IMR-90 (cell line): ENCODE measurements at regions not wholly inside any gene's neighbourhood (a gene's known extent, or its start where the extent isn't known, plus 50 kb on each side); places are given as distances from the start of the nearest gene placed in this dataset.

Experiments
- ATAC-seq: fragments of 200-7000 bp; cut with Tn5 transposase; 2 replicates; pipeline ENCODE4 v1.9.1; 2020; ENCODE audit warnings: low read depth, mild to moderate bottlenecking, moderate library complexity
- BruUV-seq: library from RNA; stranded (reverse); fragments of 400-500 nt; replicated peaks from 2 replicates; lab custom pipeline; 2021; lab: Mats Ljungman, UMichigan
- CTCF ChIA-PET: fragments of 300-600 bp; formaldehyde crosslinking; extraction: SDS; loops from one replicate; lab custom pipeline; 2021; ENCODE audit warnings: antibody characterized with exemption; lab: Yijun Ruan, JAX
- POLR2A ChIA-PET: fragments of 300-600 bp; sonication (Branson Sonifier 250); formaldehyde crosslinking; loops from one replicate; lab custom pipeline; 2022; ENCODE audit warnings: antibody characterized with exemption; ENCODE audit not compliant: unreplicated experiment; lab: Charles Lee
- DNase-seq: peaks from one replicate; pipeline ENCODE4 v3.0.0; 2013
- H2AFZ ChIP-seq: replicated peaks from 2 replicates; pipeline ENCODE3; 2013; ENCODE audit warnings: low read length, mild to moderate bottlenecking; ENCODE audit not compliant: poor library complexity
- H2AK5ac ChIP-seq: 2 replicates; pipeline ENCODE4 v1.6.1; 2013; ENCODE audit warnings: low read depth, low read length, inconsistent platforms
- H2AK9ac ChIP-seq: replicated peaks from 2 replicates; pipeline ENCODE3; 2013; ENCODE audit warnings: mild to moderate bottlenecking, low read depth, low read length, moderate library complexity; ENCODE audit not compliant: poor library complexity
- H2BK120ac ChIP-seq: 2 replicates; pipeline ENCODE4 v1.6.1; 2013; ENCODE audit warnings: low read depth, low read length, inconsistent platforms
- H2BK15ac ChIP-seq: 3 replicates; pipeline ENCODE4 v1.6.1; 2013; ENCODE audit warnings: low read depth, low read length, inconsistent platforms
- H2BK20ac ChIP-seq: 2 replicates; pipeline ENCODE4 v1.6.1; 2013; ENCODE audit warnings: low read depth, mild to moderate bottlenecking, inconsistent platforms, low read length, moderate library complexity
- H2BK5ac ChIP-seq: 2 replicates; pipeline ENCODE4 v1.6.1; 2013; ENCODE audit warnings: mild to moderate bottlenecking, low read depth, low read length, inconsistent platforms; ENCODE audit not compliant: poor library complexity, severe bottlenecking
- H3K14ac ChIP-seq: replicated peaks from 2 replicates; pipeline ENCODE4 v1.6.1; 2013; ENCODE audit warnings: low read depth, low read length, inconsistent platforms
- H3K18ac ChIP-seq: 2 replicates; pipeline ENCODE4 v1.6.1; 2013; ENCODE audit warnings: low read depth, low read length, control low read depth
- H3K23ac ChIP-seq: 2 replicates; pipeline ENCODE4 v1.6.1; 2013; ENCODE audit warnings: low read depth, low read length, inconsistent platforms
- H3K27ac ChIP-seq: 2 replicates; pipeline ENCODE4 v1.5.1; 2013; ENCODE audit warnings: mild to moderate bottlenecking, control low read depth, low read length; ENCODE audit not compliant: insufficient read depth
- H3K27me3 ChIP-seq: 2 replicates; pipeline ENCODE4 v1.6.1; 2013; ENCODE audit warnings: low read length; ENCODE audit not compliant: control insufficient read depth, insufficient read depth
- H3K36me3 ChIP-seq: 2 replicates; pipeline ENCODE4 v1.6.1; 2013; ENCODE audit warnings: low read length, mixed read lengths; ENCODE audit not compliant: control insufficient read depth, insufficient read depth
- H3K4ac ChIP-seq: 2 replicates; pipeline ENCODE4 v1.6.1; 2013; ENCODE audit warnings: low read depth, low read length, inconsistent platforms
- H3K4me1 ChIP-seq: 2 replicates; pipeline ENCODE4 v1.6.1; 2013; ENCODE audit warnings: low read length, mixed read lengths; ENCODE audit not compliant: control insufficient read depth, insufficient read depth
- H3K4me2 ChIP-seq: 2 replicates; pipeline ENCODE4 v1.6.1; 2013; ENCODE audit warnings: low read depth, mild to moderate bottlenecking, control low read depth, low read length, moderate library complexity
- H3K4me3 ChIP-seq: 2 replicates; pipeline ENCODE4 v1.5.1; 2013; ENCODE audit warnings: low read depth, mild to moderate bottlenecking, control low read depth, low read length, moderate library complexity; ENCODE audit not compliant: insufficient read depth
- H3K56ac ChIP-seq: 2 replicates; pipeline ENCODE4 v1.6.1; 2013; ENCODE audit warnings: low read length, inconsistent platforms; ENCODE audit not compliant: insufficient read depth; ENCODE audit errors: extremely low read depth
- H3K79me1 ChIP-seq, 2 experiments: 2 replicates each; pipeline ENCODE4 v1.6.1; 2013; ENCODE audit warnings: low read length in 2 of 2, inconsistent platforms in 1 of 2, low read depth in 1 of 2
- H3K9ac ChIP-seq: 2 replicates; pipeline ENCODE4 v1.6.1; 2013; ENCODE audit warnings: low read depth, low read length, control low read depth
- H3K9me1 ChIP-seq: 2 replicates; pipeline ENCODE4 v1.6.1; 2013; ENCODE audit warnings: low read length, inconsistent platforms; ENCODE audit not compliant: insufficient read depth
- H3K9me3 ChIP-seq: 2 replicates; pipeline ENCODE4 v1.6.1; 2013; ENCODE audit warnings: low read length; ENCODE audit not compliant: control insufficient read depth, insufficient read depth
- H4K20me1 ChIP-seq: 2 replicates; pipeline ENCODE4 v1.6.1; 2013; ENCODE audit warnings: low read length, inconsistent platforms; ENCODE audit not compliant: insufficient read depth
- H4K5ac ChIP-seq: 2 replicates; pipeline ENCODE4 v1.6.1; 2013; ENCODE audit warnings: mild to moderate bottlenecking, low read depth, low read length, control low read depth
- H4K8ac ChIP-seq, 2 experiments: 2 replicates each; pipeline ENCODE4 v1.6.1; 2013; ENCODE audit warnings: low read depth in 2 of 2, low read length in 2 of 2, control low read depth in 1 of 2, inconsistent platforms in 1 of 2
- H4K91ac ChIP-seq: 2 replicates; pipeline ENCODE4 v1.6.1; 2013; ENCODE audit warnings: low read depth, low read length, inconsistent platforms; ENCODE audit not compliant: insufficient read depth
- MAFK ChIP-seq: IDR thresholded peaks from 2 replicates; pipeline ENCODE4 v1.6.1; 2012; ENCODE audit warnings: low read depth, low read length, improper control_type of control experiment
- MXI1 ChIP-seq: IDR thresholded peaks from 2 replicates; pipeline ENCODE4 v1.6.1; 2012; ENCODE audit warnings: low read depth, mild to moderate bottlenecking, low read length, moderate library complexity, borderline replicate concordance
- WGBS, 2 experiments: methylation state at CpG; one replicate each; pipeline versions ENCODE4 v1.1.5 to v1.1.7; 2013; ENCODE audit warnings: missing lambda C conversion rate in 2 of 2; ENCODE audit not compliant: insufficient read length in 1 of 2; ENCODE audit errors: extremely low coverage in 2 of 2; 5-methylcytosine and 5-hydroxymethylcytosine counted together
- dilution Hi-C: fragments of 300-500 bp; cut with HindIII; formaldehyde crosslinking; loops from one replicate; pipeline ENCODE4 v1.14.3; 2018; ENCODE audit warnings: low sequenced_read_pairs; ENCODE audit not compliant: unreplicated experiment
- in situ Hi-C: fragments of 300-500 bp; cut with MboI; formaldehyde crosslinking; loops from 3 replicates; pipeline ENCODE4 v1.14.3; 2019; ENCODE audit warnings: low sequenced_read_pairs, inconsistent platforms, mixed read lengths
- intact Hi-C: fragments of 100-400 bp; cut with micrococcal nuclease; formaldehyde crosslinking; loops from 2 replicates; pipeline ENCODE4 v1.10.0; 2022

- no peak for ATAC-seq
- intact Hi-C loops: no loop called here
- H3K14ac ChIP-seq: no peak overlapping the region
Measured at GRCh38 chr1:88230126-88230525, 453.9 kb upstream of the PKN2 start.

More at GRCh38 chr1:88230126-88230525, 453.9 kb upstream of the PKN2 start:
- Histone ChIP-seq H3K4me3 (no peak overlapping the region), H4K5ac (no peak overlapping the region), H3K27ac (no peak overlapping the region), H2BK15ac (no peak overlapping the region), H2BK120ac (no peak overlapping the region), H3K4ac (no peak overlapping the region), H2AK5ac (no peak overlapping the region), H3K9me3 (no peaks in the 10 kb centered on the region), H4K20me1 (no peaks in the 10 kb centered on the region), H3K4me2 (no peak overlapping the region), H2BK5ac (no peak overlapping the region), H3K9ac (no peak overlapping the region), H4K8ac (no peak overlapping the region), H3K36me3 (no peaks in the 10 kb centered on the region), H3K18ac (no peak overlapping the region), H3K56ac (no peak overlapping the region), H3K23ac (no peak overlapping the region), H3K79me1 (no peaks in the 10 kb centered on the region), H2BK20ac (no peak overlapping the region), H2AK9ac (no peak overlapping the region), H3K4me1 (no peaks in the 10 kb centered on the region), H3K9me1 (no peaks in the 10 kb centered on the region), H3K27me3 (no peaks in the 10 kb centered on the region), H4K91ac (no peak overlapping the region), H2AFZ (no peak overlapping the region)
- no peak for DNase-seq
- ChIA-PET POLR2A (no interaction called here), CTCF (no interaction called here)
- BruUV-seq: no TSS peak
- no peak for TF ChIP-seq MAFK
- TF ChIP-seq MXI1: no peak
- in situ Hi-C loops: no loop called here
- dilution Hi-C loops: no loop called here
- WGBS, 2 experiments: no CpG with 5 or more reads among the region's 3 CpGs
